H9 (cell line): ENCODE measurements at regions not wholly inside any gene's neighbourhood (a gene's known extent, or its start where the extent isn't known, plus 50 kb on each side); places are given as distances from the start of the nearest gene placed in this dataset.

Source experiments
- DNase-seq: peaks from one replicate; pipeline ENCODE4 v3.0.0-alpha.2; 2017
- H2AFZ ChIP-seq: one replicate; pipeline ENCODE4 v1.6.1; 2013; ENCODE audit warnings: mild to moderate bottlenecking, low read length, control low read depth, moderate library complexity
- H2AK5ac ChIP-seq: 2 replicates; pipeline ENCODE4 v1.6.1; 2013; ENCODE audit warnings: low read length, control low read depth, mixed read lengths; ENCODE audit not compliant: insufficient read length
- H2BK120ac ChIP-seq: one replicate; pipeline ENCODE4 v1.6.1; 2013; ENCODE audit warnings: low read depth, mild to moderate bottlenecking, low read length, control low read depth, inconsistent platforms; ENCODE audit not compliant: poor library complexity, severe bottlenecking
- H2BK12ac ChIP-seq: 2 replicates; pipeline ENCODE4 v1.6.1; 2013; ENCODE audit warnings: low read length, control low read depth, mixed read lengths, low read depth; ENCODE audit not compliant: insufficient read length
- H2BK15ac ChIP-seq: 2 replicates; pipeline ENCODE4 v1.6.1; 2013; ENCODE audit warnings: low read depth, low read length, control low read depth
- H2BK20ac ChIP-seq: one replicate; pipeline ENCODE4 v1.6.1; 2013; ENCODE audit warnings: low read depth, mild to moderate bottlenecking, low read length, control low read depth, inconsistent platforms; ENCODE audit not compliant: poor library complexity, severe bottlenecking
- H2BK5ac ChIP-seq: 2 replicates; pipeline ENCODE4 v1.6.1; 2013; ENCODE audit warnings: low read length, control low read depth, mixed read lengths; ENCODE audit not compliant: insufficient read length
- H3K14ac ChIP-seq: 2 replicates; pipeline ENCODE4 v1.6.1; 2013; ENCODE audit warnings: low read length, control low read depth; ENCODE audit not compliant: insufficient read depth
- H3K18ac ChIP-seq: 2 replicates; pipeline ENCODE4 v1.6.1; 2013; ENCODE audit warnings: low read depth, mild to moderate bottlenecking, mixed read lengths, low read length, control low read depth; ENCODE audit not compliant: insufficient read length
- H3K23ac ChIP-seq: 2 replicates; pipeline ENCODE4 v1.6.1; 2013; ENCODE audit warnings: low read length, control low read depth, mixed read lengths, low read depth; ENCODE audit not compliant: insufficient read length
- H3K23me2 ChIP-seq: 2 replicates; pipeline ENCODE4 v1.6.1; 2013; ENCODE audit warnings: low read depth, mild to moderate bottlenecking, mixed read lengths, low read length, control low read depth; ENCODE audit not compliant: insufficient read length, poor library complexity, severe bottlenecking
- H3K27ac ChIP-seq: 2 replicates; pipeline ENCODE4 v1.5.1; 2013; ENCODE audit warnings: low read length, control low read depth, mixed read lengths, low read depth; ENCODE audit not compliant: insufficient read length
- H3K27me3 ChIP-seq: 2 replicates; pipeline ENCODE4 v1.6.1; 2013; ENCODE audit warnings: low read length, control low read depth, inconsistent platforms; ENCODE audit not compliant: insufficient read depth
- H3K4ac ChIP-seq: 2 replicates; pipeline ENCODE4 v1.6.1; 2013; ENCODE audit warnings: low read depth, mild to moderate bottlenecking, control low read depth, inconsistent platforms, low read length, moderate library complexity
- H3K4me1 ChIP-seq: 2 replicates; pipeline ENCODE4 v1.6.1; 2013; ENCODE audit warnings: low read length, control low read depth, inconsistent platforms; ENCODE audit not compliant: insufficient read depth
- H3K4me2 ChIP-seq: 2 replicates; pipeline ENCODE4 v1.6.1; 2013; ENCODE audit warnings: low read length, control low read depth, mixed read lengths; ENCODE audit not compliant: insufficient read length, insufficient read depth
- H3K56ac ChIP-seq: 2 replicates; pipeline ENCODE4 v1.6.1; 2013; ENCODE audit warnings: low read depth, mild to moderate bottlenecking, mixed read lengths, low read length, control low read depth; ENCODE audit not compliant: insufficient read length
- H3K79me1 ChIP-seq: 2 replicates; pipeline ENCODE4 v1.6.1; 2013; ENCODE audit warnings: low read depth, mild to moderate bottlenecking, moderate library complexity, low read length, control low read depth, inconsistent platforms; ENCODE audit not compliant: insufficient read depth, poor library complexity, severe bottlenecking
- H3K79me2 ChIP-seq: 2 replicates; pipeline ENCODE4 v1.6.1; 2013; ENCODE audit warnings: low read length, control low read depth, inconsistent platforms; ENCODE audit not compliant: insufficient read depth
- H3K9ac ChIP-seq: 2 replicates; pipeline ENCODE4 v1.6.1; 2013; ENCODE audit warnings: low read length, control low read depth, mixed read lengths; ENCODE audit not compliant: insufficient read length; ENCODE audit errors: extremely low read depth
- H3K9me3 ChIP-seq: one replicate; pipeline ENCODE4 v1.6.1; 2013; ENCODE audit warnings: low read depth, low read length, inconsistent platforms; ENCODE audit not compliant: control insufficient read depth
- H3T11ph ChIP-seq: one replicate; pipeline ENCODE4 v1.6.1; 2013; ENCODE audit warnings: mild to moderate bottlenecking, low read length, control low read depth, inconsistent platforms
- H4K20me1 ChIP-seq: one replicate; pipeline ENCODE4 v1.6.1; 2013; ENCODE audit not compliant: control insufficient read depth, insufficient read length, insufficient read depth
- H4K5ac ChIP-seq: 2 replicates; pipeline ENCODE4 v1.6.1; 2013; ENCODE audit warnings: low read depth, mild to moderate bottlenecking, mixed read lengths, low read length, control low read depth; ENCODE audit not compliant: insufficient read length
- H4K8ac ChIP-seq: replicated peaks from 2 replicates; pipeline ENCODE4 v1.6.1; 2013; ENCODE audit warnings: low read length, control low read depth, mixed read lengths, low read depth; ENCODE audit not compliant: insufficient read length
- H4K91ac ChIP-seq: 2 replicates; pipeline ENCODE4 v1.6.1; 2013; ENCODE audit warnings: low read depth, mild to moderate bottlenecking, moderate library complexity, mixed read lengths, low read length, control low read depth; ENCODE audit not compliant: insufficient read length
- H3K27ac Mint-ChIP-seq, 3 experiments: 2 replicates in 2 of 3; 3 replicates in 1 of 3; pipeline ENCODE4 v1.8.0; 2020 to 2021; ENCODE audit warnings: mixed read lengths in 3 of 3, mild to moderate bottlenecking in 1 of 3, moderate library complexity in 1 of 3
- H3K27me3 Mint-ChIP-seq: 2 replicates; pipeline ENCODE4 v1.8.0; 2021; ENCODE audit warnings: low read depth, mild to moderate bottlenecking, moderate library complexity, mixed read lengths
- H3K36me3 Mint-ChIP-seq, 3 experiments: 2 replicates in 2 of 3; 3 replicates in 1 of 3; pipeline ENCODE4 v1.8.0; 2020 to 2021; ENCODE audit warnings: low read depth in 3 of 3, mixed read lengths in 3 of 3; ENCODE audit not compliant: insufficient read depth in 1 of 3
- H3K4me1 Mint-ChIP-seq, 2 experiments: 2 replicates each; pipeline ENCODE4 v1.8.0; 2020; ENCODE audit warnings: mixed read lengths in 2 of 2
- H3K4me3 Mint-ChIP-seq, 2 experiments: 2 replicates in 1 of 2; 3 replicates in 1 of 2; pipeline ENCODE4 v1.8.0; 2020 to 2021; ENCODE audit warnings: mild to moderate bottlenecking in 2 of 2, mixed read lengths in 2 of 2, moderate library complexity in 1 of 2
- H3K9me3 Mint-ChIP-seq, 2 experiments: 2 replicates in 1 of 2; 3 replicates in 1 of 2; pipeline ENCODE4 v1.8.0; 2020; ENCODE audit warnings: mild to moderate bottlenecking in 2 of 2, mixed read lengths in 2 of 2, moderate library complexity in 1 of 2
- TF ChIP-seq, protein P1 (sequence below): fragments of 200-600 bp; sonication (generic); conservative IDR thresholded peaks from 3 replicates; pipeline ENCODE4 v1.8.0; 2021; ENCODE audit warnings: antibody characterized with exemption, mild to moderate bottlenecking

DNA sequence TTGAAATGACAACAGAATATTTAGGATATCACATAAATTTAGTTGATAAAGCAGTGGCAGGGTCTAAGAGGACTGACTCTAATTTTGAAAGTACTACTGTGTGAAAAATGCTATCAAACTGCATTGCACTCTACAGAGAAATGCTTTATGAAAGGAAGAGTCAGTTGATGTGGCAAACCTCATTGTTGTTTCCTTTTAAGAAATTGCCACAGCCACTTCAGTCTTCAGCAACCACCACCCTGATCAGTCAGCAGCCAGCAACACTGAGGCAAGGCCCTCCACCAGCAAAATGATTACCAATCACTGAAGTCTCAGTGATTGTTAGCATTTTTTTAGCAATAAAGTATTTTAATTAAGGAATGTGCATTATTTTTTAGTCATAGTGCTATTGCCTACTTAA, 488.7 kb upstream of the SLC39A10 start:
- H2BK20ac ChIP-seq, result no peak overlapping the region
- no peak overlapping the region for H4K8ac ChIP-seq
- no peak overlapping the region for H3K18ac ChIP-seq
- Mint-ChIP-seq H3K4me1 (no peaks in the 10 kb centered on the region), H3K9me3 (no peaks in the 10 kb centered on the region), H3K27ac (no peak overlapping the region), H3K4me3 (no peak overlapping the region), H3K36me3 (no peaks in the 10 kb centered on the region), H3K27me3 (no peaks in the 10 kb centered on the region)
- no peak overlapping the region for H3K23ac ChIP-seq
- no peak overlapping the region for H3K27ac ChIP-seq
- no peaks in the 10 kb centered on the region for H3K4me1 ChIP-seq
- H2AFZ ChIP-seq, result no peak overlapping the region
- no peak overlapping the region for H3T11ph ChIP-seq
- no peaks in the 10 kb centered on the region for H3K27me3 ChIP-seq
- H4K20me1 ChIP-seq, result no peaks in the 10 kb centered on the region
- H3K9me3 ChIP-seq, result no peaks in the 10 kb centered on the region
- no peak overlapping the region for H3K9ac ChIP-seq
- no peaks in the 10 kb centered on the region for H3K23me2 ChIP-seq
- H4K5ac ChIP-seq, result no peak overlapping the region
- H3K79me2 ChIP-seq, result no peaks in the 10 kb centered on the region
- DNase-seq, result no peak
- no peak overlapping the region for H3K56ac ChIP-seq
- H3K14ac ChIP-seq, result no peak overlapping the region
- no peak overlapping the region for H2BK5ac ChIP-seq
- no peak overlapping the region for H3K4ac ChIP-seq
- TF ChIP-seq, protein P1, sequence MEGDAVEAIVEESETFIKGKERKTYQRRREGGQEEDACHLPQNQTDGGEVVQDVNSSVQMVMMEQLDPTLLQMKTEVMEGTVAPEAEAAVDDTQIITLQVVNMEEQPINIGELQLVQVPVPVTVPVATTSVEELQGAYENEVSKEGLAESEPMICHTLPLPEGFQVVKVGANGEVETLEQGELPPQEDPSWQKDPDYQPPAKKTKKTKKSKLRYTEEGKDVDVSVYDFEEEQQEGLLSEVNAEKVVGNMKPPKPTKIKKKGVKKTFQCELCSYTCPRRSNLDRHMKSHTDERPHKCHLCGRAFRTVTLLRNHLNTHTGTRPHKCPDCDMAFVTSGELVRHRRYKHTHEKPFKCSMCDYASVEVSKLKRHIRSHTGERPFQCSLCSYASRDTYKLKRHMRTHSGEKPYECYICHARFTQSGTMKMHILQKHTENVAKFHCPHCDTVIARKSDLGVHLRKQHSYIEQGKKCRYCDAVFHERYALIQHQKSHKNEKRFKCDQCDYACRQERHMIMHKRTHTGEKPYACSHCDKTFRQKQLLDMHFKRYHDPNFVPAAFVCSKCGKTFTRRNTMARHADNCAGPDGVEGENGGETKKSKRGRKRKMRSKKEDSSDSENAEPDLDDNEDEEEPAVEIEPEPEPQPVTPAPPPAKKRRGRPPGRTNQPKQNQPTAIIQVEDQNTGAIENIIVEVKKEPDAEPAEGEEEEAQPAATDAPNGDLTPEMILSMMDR, result no peak
- no peak overlapping the region for H4K91ac ChIP-seq
- H3K79me1 ChIP-seq, result no peaks in the 10 kb centered on the region
- no peak overlapping the region for H2BK12ac ChIP-seq
- no peak overlapping the region for H2BK15ac ChIP-seq
- H2AK5ac ChIP-seq, result no peak overlapping the region
- H2BK120ac ChIP-seq, result no peak overlapping the region
- H3K4me2 ChIP-seq, result no peak overlapping the region
